ENCODE measurements at regions not wholly inside any gene's neighbourhood (a gene's known extent, or its start where the extent isn't known, plus 50 kb on each side); places are given as distances from the start of the nearest gene placed in this dataset.

DNA sequence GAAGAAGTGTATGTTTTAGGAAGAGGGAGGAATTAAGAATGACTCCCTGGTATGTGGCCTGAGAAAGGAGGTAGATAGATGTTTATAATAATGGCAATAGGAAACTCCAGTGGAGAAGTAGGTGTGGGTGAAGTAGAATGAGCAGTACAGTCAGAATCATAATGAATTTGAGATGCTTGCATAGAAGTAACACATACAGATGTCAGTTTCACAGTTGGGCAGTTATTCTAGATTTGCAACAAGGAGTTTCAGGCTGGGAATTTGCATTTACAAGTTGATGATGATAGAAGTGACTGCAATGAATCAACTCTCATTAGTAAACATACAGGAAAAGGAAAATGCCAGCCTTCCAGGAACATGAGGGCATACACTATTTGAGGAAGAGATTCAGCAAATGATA, 149.0 kb downstream of the SLITRK1 start:
- in situ Hi-C loops (cut with MboI): no loop called here
- DNase-seq (ENCODE audit: low read depth, low spot score) (no peak), FAIRE-seq (no peak), ATAC-seq (peak; percentile 80)
- Histone ChIP-seq H2AFZ (ENCODE audit: control insufficient read depth, low read depth, low read length) (no peak overlapping the region), H3K36me3 (ENCODE audit: control insufficient read depth in 2 of 2, insufficient read depth in 2 of 2, low read length in 1 of 2) (no peaks in the 10 kb centered on the region), H3K9ac (ENCODE audit: control insufficient read depth, insufficient read depth, low read length) (no peak overlapping the region), H3K9me3 (replicated peaks; ENCODE audit: control insufficient read depth, insufficient read depth, low read length) (no peaks in the 10 kb centered on the region), H3K4me1 (ENCODE audit: control insufficient read depth, insufficient read depth, low read length) (no peaks in the 10 kb centered on the region), H3K4me3 (no peak overlapping the region), H3K79me2 (ENCODE audit: control insufficient read depth, insufficient read depth, low read length) (no peaks in the 10 kb centered on the region), H3K27me3 (replicated peaks in 1 of 2; ENCODE audit: control insufficient read depth in 2 of 2, insufficient read depth in 2 of 2, low read length in 1 of 2) (no peaks in the 10 kb centered on the region), H3K4me2 (ENCODE audit: control insufficient read depth, insufficient read depth) (no peak overlapping the region), H4K20me1 (ENCODE audit: control insufficient read depth, insufficient read depth) (no peaks in the 10 kb centered on the region), H3K27ac (ENCODE audit: control insufficient read depth, insufficient read depth) (no peak overlapping the region)
- ChIA-PET SMC1A (ENCODE audit: uncharacterized antibody, unreplicated experiment) (no interaction called here), RAD21 (ENCODE audit: unreplicated experiment) (no interaction called here), CTCF (no interaction called here), POLR2A (no interaction called here)
- intact Hi-C loops (cut with micrococcal nuclease; ENCODE audit: unreplicated experiment): no loop called here
- no TSS peak for BruUV-seq (replicated peaks)
- TF ChIP-seq NFIC (IDR thresholded peaks at IDR 0.05; ENCODE audit: low read depth, low read length): peak; percentile 32; the same call in 1 of the 2 replicates
- TF ChIP-seq BCL11A (IDR thresholded peaks at IDR 0.05; ENCODE audit: low read depth, low read length): no peak
- TF ChIP-seq JUNB (IDR thresholded peaks at IDR 0.05): 0 out of 2 replicates have a peak, but pooled peaks have one; percentile 16

DNA sequence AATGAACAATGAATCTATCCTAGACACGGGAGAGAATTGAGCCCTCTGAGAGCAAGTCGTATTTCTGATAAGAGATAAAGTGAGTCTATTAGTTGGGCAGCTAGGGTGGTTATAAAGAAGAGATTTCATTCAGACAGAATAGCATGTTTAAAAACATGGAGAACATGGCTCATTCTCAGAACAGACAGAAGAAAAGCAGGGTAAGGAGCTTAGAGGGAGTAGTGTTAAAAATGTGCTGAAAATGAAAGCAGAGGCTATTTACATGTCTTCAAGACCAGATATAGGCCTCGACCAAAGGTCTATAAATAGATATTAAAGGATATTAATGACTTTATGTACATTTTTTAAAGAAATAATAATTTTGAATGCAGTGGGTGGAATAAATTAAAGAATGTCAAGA, 149.5 kb downstream of the SLITRK1 start:
- no TSS peak for BruUV-seq (replicated peaks)
- no peaks in the 10 kb centered on the region for H3K9me3 ChIP-seq (replicated peaks; ENCODE audit: control insufficient read depth, insufficient read depth, low read length)
- no peak for FAIRE-seq
- peak; percentile 42; the same call in 2 of the 3 replicates for ATAC-seq
- TF ChIP-seq FOS (IDR thresholded peaks at IDR 0.05; ENCODE audit: borderline replicate concordance, extremely low read depth, insufficient read length): no peak
- TF ChIP-seq, protein P1, sequence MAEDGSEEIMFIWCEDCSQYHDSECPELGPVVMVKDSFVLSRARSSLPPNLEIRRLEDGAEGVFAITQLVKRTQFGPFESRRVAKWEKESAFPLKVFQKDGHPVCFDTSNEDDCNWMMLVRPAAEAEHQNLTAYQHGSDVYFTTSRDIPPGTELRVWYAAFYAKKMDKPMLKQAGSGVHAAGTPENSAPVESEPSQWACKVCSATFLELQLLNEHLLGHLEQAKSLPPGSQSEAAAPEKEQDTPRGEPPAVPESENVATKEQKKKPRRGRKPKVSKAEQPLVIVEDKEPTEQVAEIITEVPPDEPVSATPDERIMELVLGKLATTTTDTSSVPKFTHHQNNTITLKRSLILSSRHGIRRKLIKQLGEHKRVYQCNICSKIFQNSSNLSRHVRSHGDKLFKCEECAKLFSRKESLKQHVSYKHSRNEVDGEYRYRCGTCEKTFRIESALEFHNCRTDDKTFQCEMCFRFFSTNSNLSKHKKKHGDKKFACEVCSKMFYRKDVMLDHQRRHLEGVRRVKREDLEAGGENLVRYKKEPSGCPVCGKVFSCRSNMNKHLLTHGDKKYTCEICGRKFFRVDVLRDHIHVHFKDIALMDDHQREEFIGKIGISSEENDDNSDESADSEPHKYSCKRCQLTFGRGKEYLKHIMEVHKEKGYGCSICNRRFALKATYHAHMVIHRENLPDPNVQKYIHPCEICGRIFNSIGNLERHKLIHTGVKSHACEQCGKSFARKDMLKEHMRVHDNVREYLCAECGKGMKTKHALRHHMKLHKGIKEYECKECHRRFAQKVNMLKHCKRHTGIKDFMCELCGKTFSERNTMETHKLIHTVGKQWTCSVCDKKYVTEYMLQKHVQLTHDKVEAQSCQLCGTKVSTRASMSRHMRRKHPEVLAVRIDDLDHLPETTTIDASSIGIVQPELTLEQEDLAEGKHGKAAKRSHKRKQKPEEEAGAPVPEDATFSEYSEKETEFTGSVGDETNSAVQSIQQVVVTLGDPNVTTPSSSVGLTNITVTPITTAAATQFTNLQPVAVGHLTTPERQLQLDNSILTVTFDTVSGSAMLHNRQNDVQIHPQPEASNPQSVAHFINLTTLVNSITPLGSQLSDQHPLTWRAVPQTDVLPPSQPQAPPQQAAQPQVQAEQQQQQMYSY (CRISPR knock-in tag; IDR thresholded peaks at IDR 0.05): no peak
- TF ChIP-seq MXI1 (IDR thresholded peaks at IDR 0.05; ENCODE audit: low read depth, low read length): no peak
- no peak for TF ChIP-seq ASH2L (IDR thresholded peaks at IDR 0.05; ENCODE audit: borderline replicate concordance, low read depth)
- no peak for TF ChIP-seq TCF7 (IDR thresholded peaks at IDR 0.05; ENCODE audit: borderline replicate concordance)
- TF ChIP-seq, protein P2, sequence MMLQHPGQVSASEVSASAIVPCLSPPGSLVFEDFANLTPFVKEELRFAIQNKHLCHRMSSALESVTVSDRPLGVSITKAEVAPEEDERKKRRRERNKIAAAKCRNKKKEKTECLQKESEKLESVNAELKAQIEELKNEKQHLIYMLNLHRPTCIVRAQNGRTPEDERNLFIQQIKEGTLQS (IDR thresholded peaks at IDR 0.05; ENCODE audit: borderline replicate concordance, extremely low read depth, low read depth, low read length): no peak
- TF ChIP-seq STAT1 (conservative IDR thresholded peaks at IDR 0.05): no peak
- no peak for TF ChIP-seq CEBPB (IDR thresholded peaks at IDR 0.05; ENCODE audit: borderline replicate concordance in 1 of 2, low read depth in 2 of 2, low read length in 2 of 2)
- TF ChIP-seq POU2F2 (IDR thresholded peaks at IDR 0.05; ENCODE audit: borderline replicate concordance, low read depth, low read length): no peak
- no peak for TF ChIP-seq TARDBP (IDR thresholded peaks at IDR 0.05; ENCODE audit: borderline replicate concordance)
- TF ChIP-seq JUNB (IDR thresholded peaks at IDR 0.05): no peak
- no peak for TF ChIP-seq FOXM1 (IDR thresholded peaks at IDR 0.05; ENCODE audit: low read depth, low read length)
- no peak for TF ChIP-seq NFYB (IDR thresholded peaks at IDR 0.05; ENCODE audit: insufficient read depth, low read depth, low read length)
- in situ Hi-C loops (cut with MboI) (no loop called here), intact Hi-C loops (cut with micrococcal nuclease; ENCODE audit: unreplicated experiment) (no loop called here)
- H3K4me2 ChIP-seq (ENCODE audit: control insufficient read depth, insufficient read depth): no peak overlapping the region
- no peak overlapping the region for H2AFZ ChIP-seq (ENCODE audit: control insufficient read depth, low read depth, low read length)
- no peak overlapping the region for H3K4me3 ChIP-seq
- H3K27me3 ChIP-seq (replicated peaks in 1 of 2; ENCODE audit: control insufficient read depth in 2 of 2, insufficient read depth in 2 of 2, low read length in 1 of 2): no peaks in the 10 kb centered on the region
- DNase-seq (ENCODE audit: low read depth, low spot score): no peak
- no peaks in the 10 kb centered on the region for H3K79me2 ChIP-seq (ENCODE audit: control insufficient read depth, insufficient read depth, low read length)
- ChIA-PET SMC1A (ENCODE audit: uncharacterized antibody, unreplicated experiment) (no interaction called here), RAD21 (ENCODE audit: unreplicated experiment) (no interaction called here), POLR2A (no interaction called here), CTCF (no interaction called here)
- no peaks in the 10 kb centered on the region for H3K36me3 ChIP-seq (ENCODE audit: control insufficient read depth in 2 of 2, insufficient read depth in 2 of 2, low read length in 1 of 2)
- 4% methylated on average over 3 of the region's 3 CpGs for WGBS (ENCODE audit: insufficient coverage, insufficient replicate concordance, low lambda C conversion rate, missing lambda C conversion rate)
- no peak overlapping the region for H3K27ac ChIP-seq (ENCODE audit: control insufficient read depth, insufficient read depth)
- no peaks in the 10 kb centered on the region for H4K20me1 ChIP-seq (ENCODE audit: control insufficient read depth, insufficient read depth)
- no peak overlapping the region for H3K9ac ChIP-seq (ENCODE audit: control insufficient read depth, insufficient read depth, low read length)
- H3K4me1 ChIP-seq (ENCODE audit: control insufficient read depth, insufficient read depth, low read length): no peaks in the 10 kb centered on the region

Measured in GM12878 (cell line).